ENCODE measurements at regions not wholly inside any gene's neighbourhood (a gene's known extent, or its start where the extent isn't known, plus 50 kb on each side); places are given as distances from the start of the nearest gene placed in this dataset.
"Not testable (repeated sequence)": the region's sequence is repeated elsewhere in the genome, so short reads cannot be mapped to it uniquely, and the experiment has no call there.

DNA sequence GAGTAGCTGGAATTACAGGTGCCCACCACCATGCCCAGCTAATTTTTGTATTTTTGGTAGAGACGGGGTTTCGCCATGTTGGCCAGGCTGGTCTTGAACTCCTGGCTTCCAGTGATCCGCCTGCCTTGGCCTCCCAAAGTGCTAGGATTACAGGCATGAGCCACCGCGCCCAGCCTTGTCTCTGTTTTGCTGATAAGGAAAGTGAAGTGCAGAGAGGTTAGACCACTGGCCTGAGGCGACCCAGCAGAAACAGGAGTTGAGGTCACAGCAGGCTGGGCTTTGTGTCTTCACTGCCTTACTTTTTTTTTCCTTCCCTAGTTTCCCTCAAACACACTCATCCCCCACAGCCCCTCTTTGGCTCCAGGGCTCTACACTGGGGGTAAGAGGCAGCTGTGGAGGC, 93.0 kb upstream of the CIBAR2 start:
- not testable (repeated sequence) for TF ChIP-seq POLR2AphosphoS5 (IDR thresholded peaks at IDR 0.05; ENCODE audit: borderline replicate concordance, low read depth, low read length); EZH2 (IDR thresholded peaks at IDR 0.05)
